Right cardiac atrium (tissue), 5 donors: ENCODE measurements at regions not wholly inside any gene's neighbourhood (a gene's known extent, or its start where the extent isn't known, plus 50 kb on each side); places are given as distances from the start of the nearest gene placed in this dataset.

Experiments
- ATAC-seq, 2 donors: fragments of 200-7000 bp; cut with Tn5 transposase; one replicate each; pipeline versions ENCODE4 v1.8.0 to v1.9.1; 2020; ENCODE audit warnings: moderate library complexity in 2 of 2, mild to moderate bottlenecking in 1 of 2
- DNase-seq, 3 donors: peaks; one replicate each; pipeline ENCODE4 v3.0.0-alpha.2; 2020
- H3K27ac ChIP-seq: one replicate; pipeline ENCODE4 v1.5.1; 2013; ENCODE audit warnings: mild to moderate bottlenecking, low read length, control low read depth, moderate library complexity
- H3K27me3 ChIP-seq: one replicate; pipeline ENCODE4 v1.6.1; 2013; ENCODE audit not compliant: control insufficient read depth, insufficient read depth
- H3K4me1 ChIP-seq: one replicate; pipeline ENCODE4 v1.6.1; 2013; ENCODE audit warnings: low read length; ENCODE audit not compliant: control insufficient read depth, insufficient read depth
- H3K4me3 ChIP-seq: one replicate; pipeline ENCODE4 v1.5.1; 2013; ENCODE audit warnings: low read length, control low read depth
- H3K9me3 ChIP-seq: one replicate; pipeline ENCODE4 v1.6.1; 2013; ENCODE audit warnings: low read length; ENCODE audit not compliant: control insufficient read depth
- WGBS: extraction: QIAGEN DNeasy Blood & Tissue Kit; methylation state at CpG from one replicate; pipeline ENCODE4 v1.1.7; 2013; 5-methylcytosine and 5-hydroxymethylcytosine counted together
- intact Hi-C, 4 donors: fragments of 100-400 bp; cut with DNase I; formaldehyde crosslinking; loops; one replicate each; pipeline versions ENCODE4 v1.11.0 to v1.14.0; 2022 to 2023
- donor health status: healthy with polysubstance abuse.
- donor health status: DM: no; HTN: yes; CAD: no.
- donor health status: DM: no; HTN: no; CAD: no.
- donor health status: DM: no; HTN: yes; CAD: no; lungs with severe emphysema.
- donor health status: DM: yes; HTN: yes; CAD: no.

DNA sequence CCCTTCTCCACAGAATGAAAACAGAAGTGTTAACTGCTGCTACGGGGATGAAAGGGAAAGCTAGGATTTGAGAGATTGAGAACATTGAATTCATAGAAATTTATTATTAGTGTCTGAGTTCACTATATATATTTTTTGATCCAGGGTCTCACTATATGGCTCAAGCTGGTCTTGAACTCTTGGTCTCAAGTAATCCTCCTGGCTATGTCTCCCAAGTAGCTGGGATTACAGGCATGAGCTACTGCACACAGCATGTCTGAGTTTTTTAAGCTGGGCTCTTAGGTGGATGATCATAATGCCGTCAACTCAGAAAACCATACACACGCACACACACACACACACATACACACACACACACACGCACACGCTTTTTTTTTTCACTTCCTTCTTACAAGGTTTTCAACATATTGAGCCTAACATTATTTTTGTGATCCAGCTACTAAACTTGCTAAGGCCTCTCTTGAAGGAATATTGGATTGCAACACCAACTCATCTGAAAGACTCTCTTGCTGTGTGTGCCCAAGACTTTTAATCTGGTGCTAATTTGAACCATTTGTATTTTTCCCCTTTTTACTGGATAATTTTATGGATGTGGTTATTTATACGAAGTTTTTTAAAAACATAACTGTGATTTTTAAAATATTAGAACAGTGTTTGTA, 1045.4 kb downstream of the DTWD2 start:
- H3K4me3 ChIP-seq: no peak overlapping the region
- intact Hi-C loops: no loop called here
- WGBS: 79% methylated on average over 6 of the region's 6 CpGs
- ATAC-seq: no peak
- no peak overlapping the region for H3K27ac ChIP-seq
- no peaks in the 10 kb centered on the region for H3K4me1 ChIP-seq
- DNase-seq: no peak
- H3K27me3 ChIP-seq: no peaks in the 10 kb centered on the region
- no peaks in the 10 kb centered on the region for H3K9me3 ChIP-seq

DNA sequence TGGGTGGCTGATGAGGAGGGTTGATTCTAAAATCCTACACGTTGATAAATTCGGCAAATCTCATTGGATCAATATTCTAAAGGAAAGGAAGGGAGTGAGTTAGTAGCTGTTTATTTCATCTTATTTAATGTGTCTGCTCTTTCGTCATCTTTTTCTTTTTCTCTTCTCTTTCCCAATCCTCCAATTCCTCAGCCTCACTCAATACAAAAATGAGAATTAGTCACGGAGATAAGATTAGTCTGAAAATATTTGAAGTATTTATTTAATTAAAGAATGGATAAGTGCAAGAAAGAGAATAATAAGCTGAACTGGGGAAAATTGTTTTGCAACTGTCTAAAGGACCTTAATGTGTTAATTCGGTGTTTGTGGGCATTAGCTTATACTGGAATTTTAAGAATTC, 1095.1 kb downstream of the DTWD2 start:
- Histone ChIP-seq H3K4me1 (no peaks in the 10 kb centered on the region), H3K9me3 (no peaks in the 10 kb centered on the region), H3K27ac (no peak overlapping the region), H3K27me3 (no peaks in the 10 kb centered on the region), H3K4me3 (no peak overlapping the region)
- WGBS: 82% methylated on average over 5 of the region's 5 CpGs
- intact Hi-C loops: no loop called here
- DNase-seq: no peak
- no peak for ATAC-seq

GRCh38 chr5:117892360-117892759, 1096.0 kb downstream of the DTWD2 start:
- WGBS: 89% methylated on average over 4 of the region's 4 CpGs
- Histone ChIP-seq H3K4me1 (no peaks in the 10 kb centered on the region), H3K27ac (no peak overlapping the region), H3K9me3 (no peaks in the 10 kb centered on the region), H3K27me3 (no peaks in the 10 kb centered on the region), H3K4me3 (no peak overlapping the region)
- DNase-seq (no peak), ATAC-seq (no peak)
- intact Hi-C loops: no loop called here

DNA sequence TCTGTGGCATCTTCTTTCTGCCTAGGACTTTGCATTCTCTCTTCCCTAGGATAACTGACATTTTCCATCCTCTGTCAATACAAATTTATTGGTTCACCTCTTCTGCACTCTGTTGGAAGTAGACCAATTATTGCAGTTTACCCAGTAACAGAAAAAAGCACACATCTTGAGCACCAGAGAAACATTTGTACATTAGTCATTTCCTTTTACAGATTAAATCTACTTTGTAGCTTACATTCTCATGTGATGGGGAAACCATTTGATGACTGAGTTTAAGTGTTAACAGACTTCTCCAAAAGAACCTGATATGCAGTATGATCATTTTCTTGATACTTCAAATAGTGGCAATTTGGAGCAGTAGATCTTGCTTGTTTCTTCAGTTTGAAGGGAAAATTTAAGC, 1098.8 kb downstream of the DTWD2 start:
- H3K4me3 ChIP-seq: no peak overlapping the region
- DNase-seq (no peak), ATAC-seq (peak in 1 of 2 donors; percentile 61)
- H3K4me1 ChIP-seq: no peaks in the 10 kb centered on the region
- H3K27me3 ChIP-seq: no peaks in the 10 kb centered on the region
- H3K27ac ChIP-seq: no peak overlapping the region
- intact Hi-C loops: no loop called here
- no peaks in the 10 kb centered on the region for H3K9me3 ChIP-seq

GRCh38 chr5:117888688-117889087, 1099.7 kb downstream of the DTWD2 start:
- Histone ChIP-seq H3K27me3 (no peaks in the 10 kb centered on the region), H3K4me3 (peak overlapping the region; percentile 40), H3K9me3 (no peaks in the 10 kb centered on the region), H3K27ac (no peak overlapping the region), H3K4me1 (no peaks in the 10 kb centered on the region)
- intact Hi-C loops: no loop called here
- WGBS: 22% methylated on average over 2 of the region's 2 CpGs
- DNase-seq: no peak
- ATAC-seq: peak; percentile 33 to 60

DNA sequence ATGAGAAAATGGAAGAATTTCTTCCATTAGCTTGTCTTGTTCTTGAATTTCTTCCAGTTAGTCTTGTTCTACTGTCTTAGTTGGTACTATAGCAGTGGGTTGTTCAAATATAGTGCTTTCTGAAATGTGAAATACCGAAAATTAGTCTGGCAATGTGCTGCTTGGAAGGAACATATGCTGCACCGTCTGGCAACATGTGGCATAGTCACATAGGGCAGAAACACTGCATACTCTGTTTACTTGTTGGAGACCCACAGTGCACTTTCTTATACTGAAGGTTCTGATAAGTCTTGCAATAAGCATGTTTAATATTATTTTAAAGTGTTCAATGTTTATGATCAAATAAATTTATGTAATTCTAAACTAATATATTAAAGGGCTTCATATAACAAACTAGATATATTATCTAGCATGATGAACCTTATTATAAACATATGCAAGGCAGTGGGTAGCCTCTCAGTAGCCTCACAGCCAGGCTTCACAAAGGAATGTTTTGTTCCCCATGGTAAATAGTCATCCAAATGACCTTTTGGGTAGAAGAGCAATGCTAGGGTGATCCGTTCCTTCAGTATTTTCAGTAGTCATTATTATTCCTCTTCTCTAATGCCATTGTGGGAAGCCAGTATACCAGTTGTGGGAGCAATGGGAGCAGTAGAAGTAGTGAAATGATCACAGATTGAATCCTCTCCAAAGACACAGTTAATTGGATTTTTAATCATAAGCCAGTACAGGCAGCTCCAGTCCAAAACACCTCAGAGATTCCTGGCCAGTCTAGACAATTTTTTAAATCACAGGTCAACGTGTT, 1106.7 kb downstream of the DTWD2 start:
- no peak overlapping the region for H3K27ac ChIP-seq
- no peak overlapping the region for H3K4me3 ChIP-seq
- no peak for ATAC-seq
- 85% methylated on average over 4 of the region's 4 CpGs for WGBS
- DNase-seq: no peak
- H3K27me3 ChIP-seq: no peaks in the 10 kb centered on the region
- intact Hi-C loops: no loop called here
- H3K9me3 ChIP-seq: no peaks in the 10 kb centered on the region
- H3K4me1 ChIP-seq: no peaks in the 10 kb centered on the region

DNA sequence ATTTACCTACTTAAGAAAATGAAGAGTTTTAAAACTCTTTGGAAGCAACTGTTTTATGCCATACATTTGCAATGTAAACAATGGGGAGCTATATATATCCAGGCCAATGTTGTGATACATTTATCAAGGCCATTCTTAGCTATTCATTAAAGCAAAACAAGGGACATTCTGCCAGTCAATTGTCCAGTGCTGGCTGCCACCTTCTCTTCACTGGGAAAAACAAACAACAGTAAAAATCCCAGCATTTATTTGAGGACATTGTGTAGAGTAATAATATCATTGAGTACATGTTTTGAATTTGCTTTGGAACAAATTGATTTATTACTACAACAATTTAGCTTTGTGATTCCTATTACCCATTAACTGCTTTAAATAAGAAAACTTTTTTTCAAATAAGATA, 1107.4 kb downstream of the DTWD2 start:
- Histone ChIP-seq H3K27ac (no peak overlapping the region), H3K27me3 (no peaks in the 10 kb centered on the region), H3K4me1 (no peaks in the 10 kb centered on the region), H3K4me3 (no peak overlapping the region), H3K9me3 (no peaks in the 10 kb centered on the region)
- intact Hi-C loops: no loop called here
- ATAC-seq: no peak
- no peak for DNase-seq

DNA sequence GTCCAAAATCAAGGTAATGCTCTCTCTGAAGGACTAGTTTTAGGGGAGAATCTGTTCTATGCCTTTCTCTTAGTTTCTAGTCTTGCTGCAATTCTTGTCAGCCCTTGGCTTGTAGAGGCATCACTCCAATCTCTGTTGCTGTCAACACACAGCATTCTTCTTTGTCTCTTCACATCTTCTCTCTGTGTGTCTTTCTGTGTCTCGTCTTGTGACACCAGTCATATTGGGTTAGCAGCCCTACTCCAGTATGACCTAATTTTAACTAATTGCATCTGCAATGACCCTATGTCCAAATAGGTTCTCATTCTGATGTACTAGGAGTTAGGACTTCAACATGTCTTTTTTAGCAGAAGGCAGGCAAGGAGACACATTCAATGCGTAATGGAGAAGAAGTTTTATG, 1110.6 kb downstream of the DTWD2 start:
- Histone ChIP-seq H3K27me3 (no peaks in the 10 kb centered on the region), H3K4me3 (no peak overlapping the region), H3K4me1 (no peaks in the 10 kb centered on the region), H3K9me3 (no peaks in the 10 kb centered on the region), H3K27ac (no peak overlapping the region)
- 65% methylated on average over 2 of the region's 2 CpGs for WGBS
- no peak for DNase-seq
- intact Hi-C loops: no loop called here
- ATAC-seq: no peak

GRCh38 chr5:117872798-117873368, 1115.5 kb downstream of the DTWD2 start:
- H3K27me3 ChIP-seq: no peaks in the 10 kb centered on the region
- intact Hi-C loops: no loop called here
- no peak overlapping the region for H3K27ac ChIP-seq
- ATAC-seq (no peak), DNase-seq (no peak)
- no peaks in the 10 kb centered on the region for H3K9me3 ChIP-seq
- 62% methylated on average over 4 of the region's 4 CpGs for WGBS
- H3K4me1 ChIP-seq: no peaks in the 10 kb centered on the region
- no peak overlapping the region for H3K4me3 ChIP-seq

GRCh38 chr5:117869596-117869995, 1118.8 kb downstream of the DTWD2 start:
- WGBS: 88% methylated on average over 1 of the region's 1 CpG
- intact Hi-C loops: no loop called here
- no peaks in the 10 kb centered on the region for H3K27me3 ChIP-seq
- DNase-seq (no peak), ATAC-seq (no peak)
- H3K4me1 ChIP-seq: no peaks in the 10 kb centered on the region
- H3K27ac ChIP-seq: no peak overlapping the region
- H3K9me3 ChIP-seq: no peaks in the 10 kb centered on the region
- H3K4me3 ChIP-seq: no peak overlapping the region

DNA sequence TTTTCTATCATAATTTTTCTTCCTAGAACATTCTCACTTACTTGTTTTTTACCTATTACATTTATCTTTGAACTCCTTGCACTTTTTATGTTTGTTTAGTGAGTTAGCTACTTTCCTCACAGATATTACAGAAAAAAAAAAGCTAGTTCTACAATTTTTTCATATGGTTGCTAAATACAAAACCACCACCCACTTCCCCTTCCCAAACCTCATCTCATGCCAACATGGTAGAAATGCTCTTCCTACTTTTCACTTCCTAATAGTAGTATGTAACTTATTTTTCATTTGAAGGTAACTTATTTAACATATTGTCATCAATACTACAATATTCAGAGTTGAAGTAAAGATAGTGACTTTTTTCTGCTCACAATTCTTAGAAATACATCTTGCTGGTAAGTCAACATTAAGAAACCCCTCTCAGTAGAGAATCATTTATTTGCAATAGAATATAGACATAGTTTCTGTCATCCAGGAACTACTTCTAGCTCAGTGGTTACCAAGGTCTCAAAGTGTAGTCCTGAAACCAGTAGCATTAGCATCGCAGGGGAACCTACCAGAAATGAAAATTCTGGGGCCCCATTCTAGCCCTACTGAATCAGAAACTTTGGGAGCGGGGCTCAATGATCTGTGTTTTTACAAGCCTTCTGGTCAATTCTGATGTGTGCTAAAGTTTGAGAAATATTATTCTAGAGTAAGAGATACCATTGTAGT, 1124.6 kb downstream of the DTWD2 start:
- 92% methylated on average over 2 of the region's 2 CpGs for WGBS
- no peaks in the 10 kb centered on the region for H3K27me3 ChIP-seq
- no peak for DNase-seq
- H3K4me1 ChIP-seq: no peaks in the 10 kb centered on the region
- intact Hi-C loops: no loop called here
- H3K4me3 ChIP-seq: no peak overlapping the region
- H3K9me3 ChIP-seq: no peaks in the 10 kb centered on the region
- no peak for ATAC-seq
- H3K27ac ChIP-seq: no peak overlapping the region
